GM12872 (cell line): ENCODE measurements at regions not wholly inside any gene's neighbourhood (a gene's known extent, or its start where the extent isn't known, plus 50 kb on each side); places are given as distances from the start of the nearest gene placed in this dataset.

ENCODE experiments used
- TF ChIP-seq, protein P1 (sequence below): IDR thresholded peaks from 3 replicates; pipeline ENCODE4 v1.5.1; 2011; ENCODE audit warnings: low read depth, mild to moderate bottlenecking, low read length, moderate library complexity; ENCODE audit not compliant: insufficient read depth

DNA sequence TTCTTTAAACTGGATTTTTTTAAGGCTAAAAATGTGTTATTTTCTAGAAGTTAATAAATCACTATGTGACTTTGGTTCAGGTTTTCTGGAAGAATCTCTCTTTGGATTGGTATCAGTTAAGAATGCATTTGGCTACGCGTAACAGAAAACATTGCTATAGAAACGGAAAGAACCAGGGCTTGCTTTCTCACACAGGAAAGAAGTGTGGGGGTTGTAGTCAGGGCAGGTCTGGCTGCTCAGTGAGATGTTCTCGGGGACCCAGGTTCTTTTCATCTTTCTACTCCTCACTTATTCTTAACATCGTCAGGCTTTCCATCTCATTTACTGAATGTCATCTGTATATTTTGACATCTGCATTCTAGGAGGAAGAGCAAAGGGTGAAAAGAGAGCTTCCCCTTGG, 191.4 kb downstream of the ZBTB18 start:
- TF ChIP-seq, protein P1, sequence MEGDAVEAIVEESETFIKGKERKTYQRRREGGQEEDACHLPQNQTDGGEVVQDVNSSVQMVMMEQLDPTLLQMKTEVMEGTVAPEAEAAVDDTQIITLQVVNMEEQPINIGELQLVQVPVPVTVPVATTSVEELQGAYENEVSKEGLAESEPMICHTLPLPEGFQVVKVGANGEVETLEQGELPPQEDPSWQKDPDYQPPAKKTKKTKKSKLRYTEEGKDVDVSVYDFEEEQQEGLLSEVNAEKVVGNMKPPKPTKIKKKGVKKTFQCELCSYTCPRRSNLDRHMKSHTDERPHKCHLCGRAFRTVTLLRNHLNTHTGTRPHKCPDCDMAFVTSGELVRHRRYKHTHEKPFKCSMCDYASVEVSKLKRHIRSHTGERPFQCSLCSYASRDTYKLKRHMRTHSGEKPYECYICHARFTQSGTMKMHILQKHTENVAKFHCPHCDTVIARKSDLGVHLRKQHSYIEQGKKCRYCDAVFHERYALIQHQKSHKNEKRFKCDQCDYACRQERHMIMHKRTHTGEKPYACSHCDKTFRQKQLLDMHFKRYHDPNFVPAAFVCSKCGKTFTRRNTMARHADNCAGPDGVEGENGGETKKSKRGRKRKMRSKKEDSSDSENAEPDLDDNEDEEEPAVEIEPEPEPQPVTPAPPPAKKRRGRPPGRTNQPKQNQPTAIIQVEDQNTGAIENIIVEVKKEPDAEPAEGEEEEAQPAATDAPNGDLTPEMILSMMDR, result no peak

DNA sequence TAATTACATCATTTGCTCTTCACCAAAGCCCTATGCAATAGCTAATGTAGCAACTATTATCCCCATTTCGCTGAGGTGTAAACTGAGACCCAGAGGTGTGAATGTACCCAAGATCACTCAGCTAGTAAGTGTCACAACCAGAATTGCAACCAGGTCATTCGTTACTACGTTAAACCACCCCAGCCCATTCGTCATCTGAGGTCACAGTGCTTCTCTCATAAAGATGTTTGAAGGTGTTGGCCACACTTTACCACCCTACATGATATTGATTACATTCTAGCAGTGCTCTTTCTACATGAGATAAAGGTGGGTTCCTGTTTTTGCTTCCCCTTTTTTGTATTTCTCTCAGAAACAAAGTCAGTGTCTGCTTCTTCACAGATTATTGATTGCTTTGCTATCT, 195.3 kb downstream of the ZBTB18 start:
- TF ChIP-seq, protein P1, result no peak

DNA sequence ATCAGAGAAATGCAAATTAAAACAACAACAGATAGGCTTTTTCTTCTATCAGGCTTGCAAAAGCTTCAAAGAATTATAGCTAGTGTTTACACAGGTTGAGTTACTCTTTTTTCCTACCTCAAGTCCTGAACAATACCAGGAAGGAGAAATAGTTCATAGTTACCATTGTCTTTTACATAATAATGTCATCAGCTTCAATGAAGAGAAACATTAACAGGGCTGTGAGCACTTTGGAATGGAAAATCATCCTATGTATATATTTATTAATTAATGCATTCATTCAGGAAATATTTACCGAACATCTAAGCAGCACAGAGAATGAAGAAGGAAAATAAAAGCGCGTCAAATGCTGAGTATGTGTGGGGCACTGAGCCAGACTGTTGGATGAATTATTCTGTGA, 197.3 kb downstream of the ZBTB18 start:
- TF ChIP-seq, protein P1, result no peak

DNA sequence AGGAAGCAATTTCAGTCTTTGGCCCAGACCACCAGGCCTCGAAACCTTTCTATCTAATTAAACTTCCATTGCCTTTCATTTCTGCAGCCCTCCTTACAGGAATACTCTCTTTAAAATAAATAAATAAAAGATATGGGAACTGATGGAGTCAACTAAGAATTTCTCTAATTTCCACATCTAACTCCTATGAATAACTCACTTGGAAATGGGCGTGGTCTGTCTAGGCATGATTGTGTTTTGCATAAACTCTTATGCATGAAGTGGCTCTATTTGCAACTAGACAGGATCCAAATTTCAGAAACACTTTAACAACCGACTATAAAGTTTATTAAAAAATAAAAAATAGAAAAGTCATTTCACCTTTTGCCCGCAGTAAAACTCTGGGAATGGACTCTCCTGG, 199.5 kb downstream of the ADSS2 start:
- TF ChIP-seq, protein P1, result no peak

DNA sequence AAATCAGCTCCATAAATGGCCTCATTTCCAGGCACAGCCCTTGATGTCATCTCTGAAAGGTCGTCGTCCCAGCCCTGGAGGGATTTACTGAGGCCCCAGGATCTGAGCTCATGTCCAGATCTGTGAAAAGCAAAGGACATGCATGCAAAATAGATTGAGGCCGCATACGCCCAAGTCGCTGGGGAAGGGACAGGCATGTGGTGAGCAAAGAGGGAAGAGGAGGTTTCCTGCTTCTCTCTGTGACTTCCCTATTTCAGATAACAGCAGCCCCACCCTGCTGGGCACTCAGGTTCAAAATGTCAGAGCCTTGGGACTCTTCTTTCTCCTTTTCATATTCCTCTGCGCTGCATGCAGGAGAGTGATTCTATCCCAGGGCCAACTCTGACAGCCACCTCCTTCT, 197.2 kb downstream of the ADSS2 start:
- TF ChIP-seq, protein P1, result no peak

DNA sequence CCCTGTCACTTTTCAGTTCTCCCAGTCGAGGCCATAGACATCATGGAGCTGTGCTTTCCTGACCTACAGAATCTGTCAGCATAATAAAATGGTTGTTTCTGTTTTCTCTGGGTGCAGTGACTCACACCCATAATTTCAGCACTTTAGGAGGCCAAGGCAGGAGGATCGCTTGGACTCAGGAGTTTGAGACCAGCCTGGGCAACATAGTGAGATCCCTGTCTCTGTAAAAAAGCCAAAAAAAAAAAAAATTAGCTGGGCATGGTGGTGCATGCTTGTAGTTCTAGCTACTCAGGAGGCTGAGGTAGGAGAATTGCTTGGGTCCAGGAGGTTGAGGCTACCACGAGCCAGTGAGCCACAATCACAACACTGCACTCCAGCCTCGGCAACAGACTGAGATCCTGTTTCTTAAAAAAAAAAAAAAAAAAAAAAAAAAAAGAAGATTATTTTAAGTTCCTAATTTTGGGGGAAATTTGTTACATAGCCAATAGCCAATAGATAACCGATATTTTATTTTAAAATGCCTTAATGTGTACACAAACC, 196.2 kb downstream of the ADSS2 start:
- TF ChIP-seq, protein P1, result no peak

DNA sequence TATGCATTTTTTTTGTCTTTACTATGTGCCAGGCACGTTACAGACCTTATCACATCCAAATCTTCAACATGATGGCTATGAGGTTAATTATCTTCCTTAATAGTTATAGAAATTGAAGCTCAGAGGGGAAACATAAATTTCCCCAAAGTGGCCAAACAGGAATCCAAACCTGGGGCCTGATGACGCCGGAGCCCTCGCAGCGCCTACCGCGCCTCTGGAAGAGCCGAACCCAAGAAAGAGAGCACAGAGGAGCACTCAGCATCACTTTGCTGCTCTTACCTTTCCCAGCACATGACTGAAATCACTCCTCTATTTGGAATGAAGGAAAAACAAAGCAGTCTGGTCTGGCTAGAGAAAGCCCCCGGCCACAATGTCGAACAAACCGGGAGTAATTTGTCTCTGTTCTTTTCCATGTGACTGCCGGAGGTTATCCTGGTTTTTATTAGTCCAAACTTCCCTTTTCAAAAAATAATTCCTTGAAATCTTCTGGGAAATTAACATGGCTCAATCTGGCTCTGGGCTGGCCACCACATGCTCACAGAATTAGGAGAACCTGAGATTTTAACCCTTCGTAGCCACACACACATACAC, 195.5 kb downstream of the ADSS2 start:
- TF ChIP-seq, protein P1, result no peak
